HG03469 (cell line): ENCODE measurements at regions not wholly inside any gene's neighbourhood (a gene's known extent, or its start where the extent isn't known, plus 50 kb on each side); places are given as distances from the start of the nearest gene placed in this dataset.
"Not testable (repeated sequence)": the region's sequence is repeated elsewhere in the genome, so short reads cannot be mapped to it uniquely, and the experiment has no call there.

Experiments used
- ATAC-seq: cut with Tn5 transposase; IDR thresholded peaks from one replicate; pipeline ENCODE4 v1.9.1; 2021; ENCODE audit warnings: mild to moderate bottlenecking, moderate library complexity, moderate number of reproducible peaks; ENCODE audit not compliant: unreplicated experiment

GRCh38 chrY:25152322-25152721 is 100.4 kb upstream of the BPY2C start:
- ATAC-seq, result not testable (repeated sequence)

GRCh38 chrY:25148007-25148406 is 96.1 kb upstream of the BPY2C start:
- ATAC-seq, result peak; percentile 98

GRCh38 chrY:25132139-25132849 is 80.4 kb upstream of the BPY2C start:
- not testable (repeated sequence) for ATAC-seq

- not testable (repeated sequence) for ATAC-seq
Observed at GRCh38 chrY:25120897-25121296, 69.0 kb upstream of the BPY2C start.

GRCh38 chrY:25108180-25108579 is 56.3 kb upstream of the BPY2C start:
- not testable (repeated sequence) for ATAC-seq
